Cardiac fibroblast (primary cell): ENCODE measurements at regions not wholly inside any gene's neighbourhood (a gene's known extent, or its start where the extent isn't known, plus 50 kb on each side); places are given as distances from the start of the nearest gene placed in this dataset.
"Not testable (repeated sequence)": the region's sequence is repeated elsewhere in the genome, so short reads cannot be mapped to it uniquely, and the experiment has no call there.

Experiments used
- DNase-seq, 2 donors: peaks; one replicate each; pipeline versions ENCODE4 v3.0.0 to v3.0.0-alpha.2; 2010; ENCODE audit warnings: low read depth in 2 of 2
- H3K4me3 ChIP-seq, 2 donors: replicated peaks in 1 of 2; 1 replicate in 1 of 2; 2 replicates in 1 of 2; pipeline ENCODE4 v1.5.1; 2011; ENCODE audit warnings: low read depth in 2 of 2, low read length in 2 of 2, mild to moderate bottlenecking in 2 of 2, moderate library complexity in 1 of 2
- TF ChIP-seq, protein P1 (sequence below): IDR thresholded peaks from one replicate; pipeline ENCODE4 v1.5.1; 2011; ENCODE audit warnings: low read depth, mild to moderate bottlenecking, low read length, inconsistent platforms

DNA sequence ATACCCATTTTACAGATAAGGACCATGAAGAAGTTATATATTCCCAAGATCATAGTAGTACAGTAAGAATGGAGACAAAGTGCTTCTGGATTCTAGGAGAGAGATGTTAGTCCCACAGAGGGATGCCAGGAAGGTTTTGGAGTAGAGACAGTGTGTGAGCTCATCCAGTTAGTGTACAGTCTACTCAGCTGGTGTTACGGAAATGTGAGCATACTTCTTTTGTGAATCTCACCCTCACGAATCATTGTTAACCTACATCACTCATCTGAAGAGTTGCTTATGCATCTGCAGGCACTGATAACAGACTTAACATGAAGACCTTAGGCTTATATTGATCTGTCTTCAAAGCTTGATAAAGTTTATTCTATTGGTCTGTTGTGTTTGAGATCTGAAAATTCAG lies 106.6 kb upstream of the PTPRG start:
- H3K4me3 ChIP-seq, result no peak overlapping the region
- TF ChIP-seq, protein P1, sequence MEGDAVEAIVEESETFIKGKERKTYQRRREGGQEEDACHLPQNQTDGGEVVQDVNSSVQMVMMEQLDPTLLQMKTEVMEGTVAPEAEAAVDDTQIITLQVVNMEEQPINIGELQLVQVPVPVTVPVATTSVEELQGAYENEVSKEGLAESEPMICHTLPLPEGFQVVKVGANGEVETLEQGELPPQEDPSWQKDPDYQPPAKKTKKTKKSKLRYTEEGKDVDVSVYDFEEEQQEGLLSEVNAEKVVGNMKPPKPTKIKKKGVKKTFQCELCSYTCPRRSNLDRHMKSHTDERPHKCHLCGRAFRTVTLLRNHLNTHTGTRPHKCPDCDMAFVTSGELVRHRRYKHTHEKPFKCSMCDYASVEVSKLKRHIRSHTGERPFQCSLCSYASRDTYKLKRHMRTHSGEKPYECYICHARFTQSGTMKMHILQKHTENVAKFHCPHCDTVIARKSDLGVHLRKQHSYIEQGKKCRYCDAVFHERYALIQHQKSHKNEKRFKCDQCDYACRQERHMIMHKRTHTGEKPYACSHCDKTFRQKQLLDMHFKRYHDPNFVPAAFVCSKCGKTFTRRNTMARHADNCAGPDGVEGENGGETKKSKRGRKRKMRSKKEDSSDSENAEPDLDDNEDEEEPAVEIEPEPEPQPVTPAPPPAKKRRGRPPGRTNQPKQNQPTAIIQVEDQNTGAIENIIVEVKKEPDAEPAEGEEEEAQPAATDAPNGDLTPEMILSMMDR, result no peak
- DNase-seq, result peak in 1 of 2 donors; percentile 13

DNA sequence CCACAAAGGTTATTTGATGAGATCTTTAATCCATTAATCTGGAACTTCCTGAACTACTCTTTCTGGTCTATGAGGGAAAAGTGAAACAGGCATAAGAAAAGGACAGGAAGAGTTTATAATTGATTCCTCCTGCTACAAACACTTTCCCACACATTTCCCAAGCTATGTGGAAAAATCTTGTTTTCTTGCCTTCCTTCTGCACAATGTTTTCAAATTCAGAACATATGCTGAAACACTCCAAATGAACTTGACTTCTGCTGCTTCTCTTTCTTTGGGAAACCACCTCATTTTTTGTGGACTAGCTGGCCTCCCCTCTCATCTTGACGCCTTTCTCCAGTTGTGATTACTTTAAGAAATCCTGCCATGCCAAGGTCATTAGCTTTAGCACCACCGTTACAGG lies 100.7 kb upstream of the PTPRG start:
- no peak overlapping the region for H3K4me3 ChIP-seq
- no peak for DNase-seq
- TF ChIP-seq, protein P1, result no peak

DNA sequence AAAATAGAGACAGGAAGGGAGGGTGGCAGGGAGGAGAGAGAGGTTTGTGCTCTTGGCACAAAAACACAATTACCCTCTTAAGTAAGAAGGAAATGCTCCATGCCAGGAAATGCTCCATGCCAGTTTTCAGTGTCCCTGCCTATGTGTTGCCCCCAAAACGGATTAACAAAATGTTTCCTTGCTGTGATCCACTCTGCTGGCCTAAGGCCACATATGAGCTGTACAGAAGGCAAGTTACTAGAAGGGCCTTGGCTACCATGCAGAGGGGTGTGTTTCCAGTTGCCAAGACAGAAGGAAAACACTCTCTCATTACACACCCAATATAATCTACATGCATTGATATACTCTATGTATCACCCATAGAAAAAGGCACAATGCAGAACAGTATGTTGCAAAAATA lies 98.2 kb upstream of the PTPRG start:
- no peak overlapping the region for H3K4me3 ChIP-seq
- TF ChIP-seq, protein P1, result no peak
- peak in 1 of 2 donors; percentile 25 for DNase-seq

DNA sequence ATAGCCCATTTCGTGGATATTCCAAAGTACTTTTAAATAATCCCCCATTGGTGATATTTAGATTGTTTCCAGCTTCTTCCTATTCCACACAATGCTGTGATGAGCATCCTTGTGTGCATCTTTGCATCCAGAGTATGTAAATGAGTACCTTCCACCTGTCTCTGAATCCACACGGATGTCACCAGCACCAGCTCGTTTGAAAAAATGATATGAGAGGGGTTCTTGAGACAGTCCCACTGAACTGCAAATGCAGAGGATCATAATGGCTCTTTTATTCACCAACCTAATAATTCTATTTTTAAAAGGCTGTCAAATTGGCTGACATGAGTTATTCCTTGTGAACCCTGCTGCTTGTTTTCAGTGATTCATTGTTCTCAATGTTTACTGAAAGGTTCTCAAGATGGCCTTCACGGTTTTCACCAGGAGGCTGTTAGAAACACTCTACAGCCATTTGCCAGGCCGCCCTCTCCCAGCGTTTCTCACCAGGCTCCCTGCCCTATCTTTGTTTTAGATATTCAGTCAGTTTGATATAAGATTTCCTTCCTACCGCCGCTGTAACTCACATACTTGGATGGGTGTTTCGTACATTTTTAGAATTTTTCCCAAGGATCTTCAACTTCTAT lies 96.7 kb upstream of the PTPRG start:
- TF ChIP-seq, protein P1, result no peak
- peak in 1 of 2 donors; percentile 16 for DNase-seq
- H3K4me3 ChIP-seq, result no peak overlapping the region

DNA sequence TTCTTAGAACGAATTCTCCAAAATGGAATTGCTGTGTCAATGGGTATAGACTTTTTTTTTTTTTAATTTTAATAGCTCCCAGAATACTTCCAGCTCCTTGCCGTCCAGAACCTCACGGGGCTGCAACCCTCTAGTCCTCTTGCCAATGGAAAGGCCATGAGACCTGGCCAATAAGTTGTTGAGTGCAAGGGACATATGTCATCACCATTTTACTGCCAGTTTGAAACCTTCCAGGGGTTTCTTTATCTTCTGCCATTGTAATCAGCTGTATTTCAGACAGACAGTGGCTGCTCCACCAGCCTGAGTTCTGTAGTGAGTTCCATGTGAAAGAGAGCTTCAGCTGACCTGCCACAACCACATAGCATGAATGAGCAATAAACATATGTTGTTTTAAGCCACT lies 95.0 kb upstream of the PTPRG start:
- no peak for DNase-seq

DNA sequence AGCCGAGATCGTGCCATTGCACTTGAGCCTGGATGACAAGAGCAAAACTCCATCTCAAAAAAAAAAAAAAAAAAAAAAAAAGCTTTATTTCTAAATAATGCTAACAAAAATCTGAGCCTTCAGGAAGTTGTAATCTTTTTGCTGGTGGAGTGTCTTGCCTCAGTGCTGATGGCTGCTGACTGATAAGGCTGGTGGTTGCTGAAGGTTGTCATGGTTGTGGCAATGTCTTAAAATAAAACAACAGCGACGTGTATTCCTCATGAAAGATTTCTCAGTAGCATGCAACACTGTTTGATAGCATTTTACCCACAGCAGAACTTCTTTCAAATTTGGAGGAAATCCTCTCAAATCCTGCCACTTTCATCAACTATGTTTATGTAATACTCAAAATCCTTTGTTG lies 77.4 kb upstream of the PTPRG start:
- TF ChIP-seq, protein P1, result no peak
- peak in 1 of 2 donors; percentile 7 for DNase-seq
- no peak overlapping the region for H3K4me3 ChIP-seq

More for the DNA sequence above, 95.0 kb upstream of the PTPRG start:
- TF ChIP-seq, protein P1, result no peak
- no peak overlapping the region for H3K4me3 ChIP-seq

DNA sequence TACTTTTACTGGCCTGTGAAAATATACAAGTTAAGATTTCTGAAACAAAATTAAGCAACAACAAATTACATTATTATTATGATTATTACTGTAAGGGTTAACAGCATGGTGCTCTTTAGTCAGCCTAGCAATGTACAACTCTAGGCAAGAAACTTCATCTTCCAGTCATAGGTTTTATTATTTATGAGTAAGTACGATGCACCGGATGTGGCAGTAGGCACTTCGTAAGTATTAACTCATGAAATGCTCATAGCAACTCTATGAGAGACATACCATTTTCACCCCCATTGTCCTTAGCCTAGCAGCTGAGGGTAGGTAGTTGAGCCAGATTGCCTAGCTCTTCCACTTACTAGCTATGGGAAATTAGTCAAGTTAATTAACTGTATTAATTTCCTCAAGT lies 68.0 kb upstream of the PTPRG start:
- TF ChIP-seq, protein P1, result no peak
- no peak overlapping the region for H3K4me3 ChIP-seq
- no peak for DNase-seq

DNA sequence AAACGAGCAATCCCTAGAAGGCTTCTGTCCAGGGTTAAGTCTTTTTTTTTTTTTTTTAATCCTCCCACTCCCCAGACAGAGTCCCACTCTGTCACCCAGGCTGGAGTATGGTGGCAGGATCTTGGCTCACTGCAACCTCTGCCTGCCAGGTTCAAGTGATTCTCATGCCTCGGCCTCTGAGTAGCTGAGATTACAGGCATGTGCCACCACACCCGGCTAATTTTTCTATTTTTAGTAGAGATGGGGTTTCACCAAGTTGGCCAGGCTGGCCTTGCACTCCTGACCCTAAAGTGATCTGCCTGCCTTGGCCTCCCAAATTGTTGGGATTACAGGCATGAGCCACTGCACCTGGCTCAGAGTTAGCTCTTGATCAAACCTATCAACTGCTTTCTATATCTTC lies 67.1 kb upstream of the PTPRG start:
- not testable (repeated sequence) for DNase-seq, H3K4me3 ChIP-seq
